ENCODE measurements at regions not wholly inside any gene's neighbourhood (a gene's known extent, or its start where the extent isn't known, plus 50 kb on each side); places are given as distances from the start of the nearest gene placed in this dataset.

- Histone ChIP-seq H3K27ac (replicated peaks) (no peak overlapping the region), H3K27me3 (ENCODE audit: insufficient read depth, poor library complexity, severe bottlenecking) (no peaks in the 10 kb centered on the region), H3K4me3 (replicated peaks; ENCODE audit: insufficient read depth, low read length) (no peak overlapping the region)
- TF ChIP-seq CTCF (IDR thresholded peaks at IDR 0.05; ENCODE audit: insufficient read depth, low read length) (no peak), SPI1 (IDR thresholded peaks at IDR 0.05; ENCODE audit: borderline replicate concordance, low read depth) (no peak), POLR2AphosphoS5 (IDR thresholded peaks at IDR 0.05; ENCODE audit: low read depth) (no peak), REST (IDR thresholded peaks at IDR 0.05; ENCODE audit: insufficient replicate concordance, low read depth) (no peak), GABPA (IDR thresholded peaks at IDR 0.05; ENCODE audit: low read depth) (no peak)
- no peak for DNase-seq (ENCODE audit: low read depth in 1 of 2, low spot score in 1 of 2)
These were observed 56.9 kb upstream of the TRIO start for GRCh38 chr5:14086261-14086660.

GRCh38 chr5:14082973-14083372, 60.2 kb upstream of the TRIO start:
- DNase-seq (ENCODE audit: low read depth in 1 of 2, low spot score in 1 of 2) = no peak
- no peak overlapping the region for H3K27ac ChIP-seq (replicated peaks)
- H3K4me3 ChIP-seq (replicated peaks; ENCODE audit: insufficient read depth, low read length) = no peak overlapping the region
- H3K27me3 ChIP-seq (ENCODE audit: insufficient read depth, poor library complexity, severe bottlenecking) = no peaks in the 10 kb centered on the region
- TF ChIP-seq REST (IDR thresholded peaks at IDR 0.05; ENCODE audit: insufficient replicate concordance, low read depth) (no peak), CTCF (IDR thresholded peaks at IDR 0.05; ENCODE audit: insufficient read depth, low read length) (no peak), GABPA (IDR thresholded peaks at IDR 0.05; ENCODE audit: low read depth) (no peak), SPI1 (IDR thresholded peaks at IDR 0.05; ENCODE audit: borderline replicate concordance, low read depth) (no peak), POLR2AphosphoS5 (IDR thresholded peaks at IDR 0.05; ENCODE audit: low read depth) (no peak)

GRCh38 chr5:14082523-14082922, 60.6 kb upstream of the TRIO start:
- no peak overlapping the region for H3K27ac ChIP-seq (replicated peaks)
- DNase-seq (ENCODE audit: low read depth in 1 of 2, low spot score in 1 of 2) = no peak
- no peak overlapping the region for H3K4me3 ChIP-seq (replicated peaks; ENCODE audit: insufficient read depth, low read length)
- H3K27me3 ChIP-seq (ENCODE audit: insufficient read depth, poor library complexity, severe bottlenecking) = no peaks in the 10 kb centered on the region
- TF ChIP-seq POLR2AphosphoS5 (IDR thresholded peaks at IDR 0.05; ENCODE audit: low read depth) = no peak
- TF ChIP-seq GABPA (IDR thresholded peaks at IDR 0.05; ENCODE audit: low read depth) = no peak
- TF ChIP-seq CTCF (IDR thresholded peaks at IDR 0.05; ENCODE audit: insufficient read depth, low read length) = no peak
- no peak for TF ChIP-seq REST (IDR thresholded peaks at IDR 0.05; ENCODE audit: insufficient replicate concordance, low read depth)
- TF ChIP-seq SPI1 (IDR thresholded peaks at IDR 0.05; ENCODE audit: borderline replicate concordance, low read depth) = no peak

Data from HL-60 (cell line).